ENCODE measurements at regions not wholly inside any gene's neighbourhood (a gene's known extent, or its start where the extent isn't known, plus 50 kb on each side); places are given as distances from the start of the nearest gene placed in this dataset.
"Not testable (repeated sequence)": the region's sequence is repeated elsewhere in the genome, so short reads cannot be mapped to it uniquely, and the experiment has no call there.

DNA sequence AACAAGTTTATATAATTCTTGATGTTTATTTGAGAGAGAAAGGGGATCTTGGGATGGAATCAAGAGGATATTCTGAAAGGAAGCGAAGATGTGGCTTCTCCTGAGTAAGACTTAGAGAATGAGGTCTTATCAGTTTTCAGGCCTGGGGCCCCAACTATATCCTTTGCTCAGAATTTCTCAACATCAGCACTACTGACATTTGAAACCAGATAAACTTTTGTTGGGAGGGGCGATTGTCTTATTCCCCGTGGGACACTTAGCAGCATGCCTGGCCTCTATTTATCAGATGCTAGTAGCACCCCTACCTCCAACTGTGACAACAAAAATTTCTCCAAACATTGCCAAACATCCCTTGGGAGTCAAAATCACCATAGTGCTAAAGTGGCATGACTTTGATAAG is 567.7 kb downstream of the MAT2B start:
- DNase-seq (ENCODE audit: low read depth in 2 of 2, low spot score in 1 of 2) = no peak

DNA sequence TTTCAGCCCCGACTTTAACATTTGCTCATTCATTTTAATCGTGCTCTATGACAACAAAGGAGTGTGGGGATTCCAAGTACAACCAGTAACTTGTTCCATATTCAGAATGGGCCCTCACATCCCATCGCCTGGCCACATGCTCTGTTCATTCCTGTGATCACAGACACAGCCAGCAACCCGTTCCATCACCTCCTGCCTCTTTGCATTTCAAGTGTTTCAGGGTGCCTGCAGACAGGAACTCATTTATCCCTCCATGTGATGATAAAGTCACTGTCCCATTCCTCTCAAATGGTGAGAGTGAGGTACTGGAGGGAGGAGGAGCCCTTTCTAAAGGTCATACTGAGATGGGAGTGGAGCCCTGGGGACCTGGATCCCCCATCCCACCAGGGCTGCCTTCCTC is 571.1 kb downstream of the MAT2B start:
- DNase-seq (ENCODE audit: low read depth in 2 of 2, low spot score in 1 of 2) = no peak

DNA sequence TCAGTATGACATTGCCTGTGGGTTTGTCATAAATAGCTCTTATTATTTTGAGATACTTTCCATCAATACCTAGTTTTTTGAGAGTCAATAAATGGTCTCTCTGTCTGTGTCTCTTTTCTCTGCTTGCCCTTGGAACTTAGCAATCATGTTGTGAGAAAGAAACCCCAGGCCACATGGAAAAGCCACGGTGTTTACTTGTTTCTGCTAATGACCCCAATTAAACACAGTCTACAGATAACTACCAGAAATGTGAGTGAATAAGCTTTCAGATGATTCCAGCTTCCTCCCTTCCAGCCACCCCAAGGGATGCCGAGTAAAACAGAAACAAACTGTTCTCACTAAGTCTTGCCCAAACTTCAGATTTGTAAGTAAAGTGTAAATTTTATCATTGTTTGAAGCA is 584.9 kb downstream of the MAT2B start:
- DNase-seq (ENCODE audit: low read depth in 2 of 2, low spot score in 1 of 2) = no peak

DNA sequence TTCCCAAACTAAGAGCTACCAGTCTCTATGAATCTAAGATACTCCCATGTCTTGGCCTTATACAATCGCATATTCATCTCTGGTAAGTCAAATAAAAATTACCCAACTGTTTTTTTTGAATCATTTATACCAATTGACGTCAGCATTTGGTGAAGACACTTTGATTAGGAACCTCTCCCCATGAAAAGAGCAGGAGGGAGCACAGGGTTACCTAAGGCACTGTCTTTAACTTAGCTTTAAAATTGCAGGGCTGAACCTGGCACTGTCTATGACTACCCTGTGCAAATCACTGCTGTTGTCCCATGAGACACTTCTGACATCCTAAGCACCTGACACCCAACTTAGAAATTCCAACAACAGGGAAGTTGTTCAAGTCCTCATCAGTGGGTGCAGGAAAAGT is 586.4 kb downstream of the MAT2B start:
- no peak for DNase-seq (ENCODE audit: low read depth in 2 of 2, low spot score in 1 of 2)

DNA sequence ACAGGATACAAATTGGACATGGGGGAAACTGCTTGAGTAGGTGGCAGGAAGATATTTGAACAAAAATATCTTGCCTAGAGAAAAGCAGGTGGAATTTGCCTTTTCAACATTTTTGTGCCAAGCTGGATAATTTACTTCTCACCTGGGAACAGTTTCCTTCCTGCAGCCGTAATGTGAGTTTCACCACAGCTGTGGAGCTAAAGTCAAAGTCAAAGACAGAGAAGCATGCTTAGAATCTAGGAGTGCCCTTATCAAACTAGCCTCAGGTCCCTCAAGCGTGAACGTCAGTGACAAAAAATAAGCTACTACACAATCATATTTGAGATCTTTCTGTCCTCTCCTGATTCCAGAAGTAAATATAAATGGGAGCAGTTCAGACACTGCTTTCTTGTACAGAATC is 588.9 kb downstream of the MAT2B start:
- no peak for DNase-seq (ENCODE audit: low read depth in 2 of 2, low spot score in 1 of 2)

DNA sequence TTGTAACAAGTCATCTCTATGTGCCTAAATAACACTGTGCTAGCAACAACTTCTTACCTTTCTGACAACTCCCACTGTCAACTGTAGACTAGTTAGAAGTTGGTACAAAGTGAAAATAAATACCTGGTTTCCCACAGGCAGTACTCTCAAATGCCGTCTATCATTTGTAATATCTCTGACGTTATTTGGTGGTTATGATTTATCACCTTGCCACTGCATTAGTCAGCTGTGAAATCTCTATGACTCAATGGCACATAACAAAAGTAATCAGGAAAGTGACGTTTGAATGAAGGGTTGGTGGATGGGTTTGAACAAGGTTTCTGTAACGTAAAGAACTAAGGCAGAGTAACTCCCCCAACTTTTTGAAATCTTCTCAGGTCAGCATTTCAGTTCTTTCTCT is 592.3 kb downstream of the MAT2B start:
- no peak for DNase-seq (ENCODE audit: low read depth in 2 of 2, low spot score in 1 of 2)

DNA sequence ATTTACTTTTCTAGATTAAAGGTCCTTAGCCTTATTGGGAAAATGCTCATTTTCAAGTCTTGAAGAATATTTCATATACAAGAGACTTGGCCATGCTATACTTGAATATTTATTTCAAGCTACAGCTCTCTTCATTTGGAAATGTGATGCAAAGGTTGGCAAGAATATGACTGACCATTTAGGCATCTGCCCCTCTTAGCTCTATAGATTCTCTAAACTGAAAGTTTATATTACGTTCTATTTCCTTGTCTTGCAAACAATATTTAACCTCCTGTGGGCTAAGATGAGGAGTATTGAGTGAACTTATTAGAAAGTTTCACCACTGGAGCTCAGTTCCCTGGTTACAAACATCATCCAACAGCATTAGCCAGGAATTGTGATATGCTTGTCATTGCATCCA is 593.1 kb downstream of the MAT2B start:
- DNase-seq (ENCODE audit: low read depth in 2 of 2, low spot score in 1 of 2) = no peak

DNA sequence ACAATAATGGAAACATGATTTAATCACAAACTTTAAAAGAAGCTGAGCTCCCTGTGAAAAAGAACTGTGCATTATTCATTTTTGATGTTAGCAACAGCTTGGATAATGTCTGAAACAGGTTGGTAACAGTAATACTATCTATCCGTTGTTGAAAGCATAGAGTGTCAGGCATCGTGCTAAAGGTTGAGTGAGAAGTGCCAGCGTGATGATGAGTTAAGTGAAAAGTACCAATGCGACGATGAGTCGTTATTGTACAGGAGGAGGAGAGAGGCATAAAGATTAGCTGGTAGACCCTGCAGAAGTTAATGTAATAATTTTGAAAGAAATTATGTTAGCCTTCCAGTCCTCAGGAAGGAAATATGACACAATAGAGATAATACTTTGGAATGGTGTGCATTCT is 593.6 kb downstream of the MAT2B start:
- no peak for DNase-seq (ENCODE audit: low read depth in 2 of 2, low spot score in 1 of 2)

DNA sequence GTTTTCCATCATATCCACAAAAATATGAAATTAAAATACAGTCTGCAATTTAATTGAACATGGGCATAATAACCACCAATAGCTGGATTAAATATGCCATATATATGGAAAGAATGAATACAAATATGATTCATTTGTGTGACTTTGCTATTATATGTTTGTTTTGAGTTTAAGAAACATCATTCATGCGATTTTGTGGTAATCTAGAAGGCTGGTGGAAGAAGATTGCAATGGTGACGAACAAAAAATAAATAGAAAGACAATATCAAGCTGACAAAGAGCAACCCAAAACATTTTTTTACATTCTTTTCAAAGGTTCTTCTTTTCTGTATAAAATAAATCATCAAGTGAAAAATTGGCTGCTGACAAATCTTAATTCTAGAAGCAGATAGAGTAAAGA is 610.0 kb downstream of the MAT2B start:
- no peak for DNase-seq (ENCODE audit: low read depth in 2 of 2, low spot score in 1 of 2)

DNA sequence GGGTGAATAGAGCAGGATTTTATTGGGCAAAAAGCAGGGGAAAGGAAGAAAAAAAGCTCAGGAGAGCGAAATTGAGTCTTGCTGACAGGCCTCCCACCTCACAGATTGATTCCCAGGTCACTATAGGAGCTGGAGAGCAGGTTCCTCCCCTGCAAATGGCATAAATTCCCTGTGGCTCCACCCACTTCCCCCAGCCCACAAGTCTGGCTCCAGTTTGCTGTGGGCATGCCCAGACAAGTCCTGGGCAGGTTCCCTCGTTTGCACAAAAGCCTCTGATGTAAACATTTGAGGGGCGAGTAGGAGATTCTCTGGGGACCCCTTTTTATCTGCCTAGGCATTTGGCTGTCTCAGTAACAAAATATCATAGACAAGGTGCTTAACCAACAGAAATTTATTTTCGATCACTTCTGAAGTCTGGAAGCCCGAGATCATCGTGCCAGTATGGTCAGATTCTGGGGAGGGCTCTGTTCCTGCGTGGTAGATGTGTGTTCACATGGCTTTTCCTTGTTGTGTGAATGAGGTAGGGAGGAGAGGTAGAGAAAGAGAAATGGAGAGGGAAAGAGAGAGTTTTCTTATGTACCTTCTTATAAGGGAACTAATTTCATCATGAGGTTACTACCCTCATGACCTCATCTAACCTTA is 614.5 kb downstream of the MAT2B start:
- DNase-seq (ENCODE audit: low read depth in 2 of 2, low spot score in 1 of 2) = no peak

DNA sequence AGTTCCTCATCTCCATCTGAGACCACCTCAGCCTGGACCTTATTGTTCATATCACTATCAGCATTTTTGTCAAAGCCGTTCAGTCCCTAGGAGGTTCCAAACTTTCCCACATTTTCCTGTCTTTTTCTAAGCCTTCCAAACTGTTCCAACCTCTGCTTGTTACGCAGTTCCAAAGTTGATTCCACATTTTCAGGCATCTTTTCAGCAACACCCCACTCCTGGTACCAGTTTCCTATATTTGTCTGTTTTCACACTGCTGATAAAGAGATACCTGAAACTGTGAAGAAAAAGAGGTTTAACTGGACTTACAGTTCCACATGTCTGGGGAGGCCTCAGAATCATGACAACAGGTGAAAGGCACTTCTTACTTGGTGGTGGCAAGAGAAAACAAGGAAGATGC is 622.1 kb downstream of the MAT2B start:
- no peak for DNase-seq (ENCODE audit: low read depth in 2 of 2, low spot score in 1 of 2)

DNA sequence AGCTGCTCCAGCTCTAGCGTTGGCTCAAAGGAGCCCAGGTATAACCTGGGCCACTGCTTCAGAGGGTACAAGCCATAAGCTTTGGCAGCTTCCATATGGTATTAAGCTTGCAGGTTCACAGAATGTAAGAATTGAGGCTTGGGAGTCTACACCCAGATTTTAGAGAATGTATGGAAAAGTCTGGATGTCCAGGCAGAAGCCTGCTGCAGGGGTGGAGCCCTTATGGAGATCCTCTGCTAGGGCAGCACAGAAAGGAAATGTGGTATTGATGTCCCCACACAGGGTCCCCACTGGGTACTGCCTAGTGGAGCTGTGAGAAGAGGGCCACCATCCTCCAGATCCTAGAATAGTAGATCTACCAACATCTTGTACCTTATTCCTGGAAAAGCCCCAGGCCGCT is 626.9 kb downstream of the MAT2B start:
- DNase-seq (ENCODE audit: low read depth in 2 of 2, low spot score in 1 of 2) = no peak

DNA sequence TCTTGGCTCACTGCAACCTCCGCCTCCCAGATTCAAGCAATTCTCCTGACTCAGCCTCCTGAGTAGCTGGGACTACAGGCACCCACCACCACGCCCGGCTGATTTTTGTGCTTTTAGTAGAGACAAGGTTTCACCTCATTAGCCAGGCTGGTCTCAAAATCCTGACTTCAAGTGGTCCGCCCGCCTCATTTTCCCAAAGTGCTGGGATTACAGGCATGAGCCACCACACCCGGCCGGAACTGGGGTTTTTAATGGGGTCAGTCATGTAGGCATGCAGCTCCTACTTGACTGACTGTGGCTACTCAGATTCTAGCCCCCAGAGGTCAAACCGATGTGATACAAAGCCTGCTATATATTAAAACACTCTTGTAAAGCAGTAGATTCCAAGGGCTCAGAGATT is 631.7 kb downstream of the MAT2B start:
- DNase-seq (ENCODE audit: low read depth in 2 of 2, low spot score in 1 of 2) = no peak

DNA sequence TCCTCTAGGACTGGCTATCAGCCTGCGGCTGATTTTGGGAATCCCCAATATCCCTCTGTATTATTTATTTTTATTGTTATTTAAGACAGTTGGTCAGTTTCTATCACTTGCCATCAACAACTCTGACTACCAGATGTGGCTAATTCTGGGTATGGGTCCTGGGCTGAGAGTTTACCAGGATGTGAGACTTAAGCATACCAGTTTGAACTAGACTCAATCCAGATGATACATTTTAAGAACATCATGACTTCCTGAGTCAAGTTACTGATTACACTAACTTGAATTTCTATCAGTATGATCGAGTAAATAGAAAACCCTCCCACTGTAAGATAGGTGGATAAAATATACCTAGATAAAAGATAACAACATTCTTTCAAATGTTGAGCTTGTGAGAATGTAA is 634.0 kb downstream of the MAT2B start:
- DNase-seq (ENCODE audit: low read depth in 2 of 2, low spot score in 1 of 2) = no peak

DNA sequence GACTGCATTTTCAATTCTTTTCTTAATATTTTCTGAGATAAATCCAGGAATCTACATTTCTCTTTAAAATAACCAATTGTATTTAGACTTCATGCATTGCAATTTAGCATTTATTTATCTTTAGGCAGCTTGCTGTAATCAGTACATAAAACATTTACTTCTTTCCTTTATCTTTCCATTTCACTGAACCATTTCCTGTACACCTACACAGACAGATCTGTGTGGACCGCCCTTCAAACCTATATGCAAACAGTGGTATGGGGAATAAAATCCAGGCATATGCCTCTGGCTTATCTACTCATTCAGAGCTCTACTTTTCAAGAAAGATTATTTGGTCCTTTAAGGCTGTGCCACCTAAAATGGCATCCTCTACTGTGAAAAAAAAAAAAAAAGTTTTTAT is 640.0 kb downstream of the MAT2B start:
- no peak for DNase-seq (ENCODE audit: low read depth in 2 of 2, low spot score in 1 of 2)

DNA sequence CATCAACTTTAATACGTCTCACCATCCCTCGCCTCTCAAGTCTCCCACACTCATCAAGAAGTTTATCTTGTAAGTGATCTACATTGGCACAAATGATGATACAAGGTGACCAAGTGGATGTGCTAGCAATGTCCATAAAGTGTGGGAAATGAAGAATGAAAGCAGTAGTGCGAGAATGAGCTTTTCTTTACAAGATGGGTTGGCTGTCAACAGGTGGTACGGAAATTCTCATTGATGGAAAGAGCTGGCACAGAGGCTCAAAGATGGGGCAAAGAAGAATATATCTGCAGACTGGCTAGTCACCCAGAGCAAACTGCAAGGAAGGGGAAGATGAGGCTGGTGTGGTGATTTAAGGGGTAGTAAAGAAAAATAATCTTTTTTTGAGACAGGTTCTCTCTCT is 640.8 kb downstream of the MAT2B start:
- DNase-seq (ENCODE audit: low read depth in 2 of 2, low spot score in 1 of 2) = no peak

DNA sequence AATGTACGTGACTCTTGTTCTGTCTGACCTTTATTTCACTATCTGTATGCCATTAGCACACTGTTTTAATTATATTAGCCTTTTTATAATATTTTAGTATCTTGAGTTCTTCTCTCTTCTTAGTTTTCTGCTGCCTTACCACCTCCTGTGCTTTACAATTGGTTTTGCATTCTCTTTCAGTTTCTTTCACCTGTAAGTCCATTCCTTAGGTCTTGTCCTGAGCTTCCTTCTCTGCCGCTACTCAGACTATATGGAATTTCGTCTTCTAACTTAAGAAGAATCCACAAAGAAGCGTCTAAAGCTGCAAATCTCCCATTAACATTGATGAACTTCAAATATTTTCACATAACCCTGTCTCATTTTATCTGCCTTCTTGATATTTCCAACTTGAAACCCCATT is 642.9 kb downstream of the MAT2B start:
- DNase-seq (ENCODE audit: low read depth in 2 of 2, low spot score in 1 of 2) = no peak

DNA sequence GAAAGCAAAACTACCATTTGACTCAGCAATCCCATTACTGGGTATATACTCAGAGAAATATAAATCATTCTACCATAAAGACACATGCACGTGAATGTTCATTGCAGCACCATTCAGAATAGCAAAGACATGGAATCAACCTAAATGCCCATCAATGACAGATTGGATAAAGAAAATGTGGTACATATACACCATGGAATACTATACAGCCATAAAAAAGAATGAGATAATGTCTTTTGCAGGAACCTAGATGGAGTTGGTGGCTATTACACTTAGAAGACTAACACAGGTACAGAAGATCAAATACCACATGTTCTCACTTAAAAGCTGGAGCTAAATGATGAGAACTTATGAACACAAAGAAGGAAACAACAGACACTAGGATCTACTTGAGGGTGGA is 647.1 kb downstream of the MAT2B start:
- not testable (repeated sequence) for DNase-seq (ENCODE audit: low read depth in 2 of 2, low spot score in 1 of 2)

DNA sequence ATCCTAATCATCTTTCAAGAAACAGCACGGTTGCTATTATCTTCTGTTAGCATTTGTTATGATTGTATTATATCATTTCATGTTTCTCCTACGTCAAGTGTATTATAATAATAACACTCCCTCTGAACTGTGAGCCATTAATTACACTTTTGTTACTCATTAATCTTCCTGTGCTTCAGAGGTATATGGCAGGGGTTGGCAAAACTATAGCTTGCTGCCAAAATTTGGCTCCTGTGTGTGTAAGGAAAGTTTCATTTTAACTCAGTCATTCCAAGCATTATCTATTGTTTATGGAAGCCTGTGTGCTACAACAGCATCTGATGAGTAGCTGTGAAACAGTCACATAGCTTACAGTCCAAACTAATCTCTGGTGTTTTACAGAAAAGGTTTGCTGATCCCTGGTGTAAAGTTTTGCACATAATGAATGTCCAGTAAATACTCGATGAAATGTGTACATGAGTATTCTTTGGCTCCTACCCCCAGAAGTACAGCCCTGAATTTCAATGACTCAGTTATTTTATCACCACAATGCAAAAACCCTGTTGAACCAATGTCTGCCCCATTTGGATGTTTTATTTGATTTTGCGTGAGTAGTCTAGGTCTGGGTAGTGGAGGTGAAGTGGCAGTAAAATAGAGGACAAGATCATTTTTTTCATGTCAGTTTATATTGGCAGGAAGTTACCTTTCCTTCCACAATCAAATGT is 648.2 kb downstream of the MAT2B start:
- DNase-seq (ENCODE audit: low read depth in 2 of 2, low spot score in 1 of 2) = no peak

DNA sequence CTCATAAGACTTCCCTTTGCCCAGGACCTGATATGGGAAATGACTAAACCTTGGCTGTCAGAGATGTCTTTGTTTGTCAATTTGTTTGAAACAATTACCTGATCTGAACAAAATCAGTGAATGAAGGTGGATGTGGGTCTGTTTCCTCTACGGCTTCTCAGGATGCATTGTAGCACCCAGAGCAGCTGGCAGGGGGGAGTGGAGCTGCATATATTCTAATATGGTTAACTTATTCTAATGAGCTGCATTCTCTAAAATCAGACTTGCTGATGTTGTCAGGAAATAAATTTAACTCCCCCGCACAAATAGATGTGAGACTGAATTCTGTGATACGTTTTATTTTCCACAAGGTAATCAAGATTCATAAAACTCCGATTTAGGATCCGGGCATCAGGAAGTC is 665.4 kb downstream of the MAT2B start:
- no peak for DNase-seq (ENCODE audit: low read depth in 2 of 2, low spot score in 1 of 2)

DNA sequence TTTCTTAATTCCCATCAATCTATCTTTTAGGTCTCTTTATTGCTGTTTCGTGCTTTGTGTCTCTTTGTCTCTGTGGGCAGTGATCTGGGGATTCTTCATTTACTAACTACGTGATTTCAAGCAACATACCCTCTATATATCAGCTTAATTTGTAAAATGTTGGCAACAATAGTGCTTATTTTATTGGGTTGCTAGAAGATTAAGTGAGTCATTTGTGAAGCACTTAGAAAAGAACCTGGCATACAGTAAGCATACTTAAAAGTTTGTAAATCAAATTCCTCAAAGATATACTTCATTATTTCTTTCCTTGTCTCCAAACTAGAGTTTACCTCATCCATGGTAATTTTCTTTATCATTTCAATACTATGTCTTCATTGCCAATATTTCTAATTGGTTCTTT is 669.7 kb downstream of the MAT2B start:
- DNase-seq (ENCODE audit: low read depth in 2 of 2, low spot score in 1 of 2) = no peak

DNA sequence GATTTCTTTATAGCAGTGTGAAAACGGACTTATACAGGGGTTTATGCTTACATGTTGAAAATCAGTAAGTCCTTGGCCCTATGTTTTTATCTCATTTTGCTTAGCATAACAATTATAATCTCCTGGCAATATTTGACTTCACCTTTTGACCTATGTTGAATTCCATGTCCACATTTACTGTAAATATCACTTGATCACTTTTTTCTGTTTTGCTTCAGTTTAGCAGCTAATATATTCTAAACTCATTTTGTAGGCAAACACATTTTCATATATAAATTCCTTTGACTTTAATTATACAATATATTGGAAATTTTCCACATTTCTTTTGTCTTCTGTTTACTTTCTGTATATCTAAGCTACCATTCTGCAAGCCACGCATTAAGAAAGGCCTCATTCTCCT is 674.0 kb downstream of the MAT2B start:
- DNase-seq (ENCODE audit: low read depth in 2 of 2, low spot score in 1 of 2) = no peak

DNA sequence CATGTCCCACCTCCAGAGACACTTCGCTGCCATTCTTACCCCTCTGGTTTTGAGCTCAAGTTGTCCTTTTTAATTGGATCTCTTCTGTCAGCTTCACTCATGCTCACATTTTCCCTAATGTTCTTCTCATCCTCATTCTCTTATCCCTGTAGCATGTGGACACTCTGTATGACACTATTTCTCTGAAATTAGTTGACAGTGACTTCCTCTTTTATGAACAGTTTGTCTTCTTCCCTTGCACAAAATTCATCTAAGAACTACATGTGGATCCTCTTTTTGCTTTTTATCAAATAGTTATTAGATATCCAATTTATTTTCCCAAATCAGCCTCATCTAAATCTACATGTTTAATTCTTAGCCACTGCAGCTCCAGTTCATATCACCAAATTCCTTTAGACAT is 676.2 kb downstream of the MAT2B start:
- no peak for DNase-seq (ENCODE audit: low read depth in 2 of 2, low spot score in 1 of 2)

Measured in stimulated activated CD8-positive, alpha-beta memory T cell treated with anti-CD3 and anti-CD28 coated beads, Interleukin-4, amount 100 ng/mL, for 1 hour (primary cell).